Keratinocyte (primary cell): ENCODE measurements at regions not wholly inside any gene's neighbourhood (a gene's known extent, or its start where the extent isn't known, plus 50 kb on each side); places are given as distances from the start of the nearest gene placed in this dataset.

Experiments used
- EZH2 ChIP-seq: IDR thresholded peaks from one replicate; pipeline ENCODE4 v1.6.1; 2012; ENCODE audit warnings: inconsistent platforms, mild to moderate bottlenecking, low read length, moderate library complexity
- TF ChIP-seq, protein P1 (sequence below), 3 experiments: IDR thresholded peaks in 1 of 3; conservative IDR thresholded peaks in 1 of 3; optimal IDR thresholded peaks in 1 of 3; 2 replicates in 2 of 3; 3 replicates in 1 of 3; pipeline versions ENCODE3 to v1.5.1; 2011; ENCODE audit warnings: low read length in 3 of 3, mild to moderate bottlenecking in 3 of 3, moderate library complexity in 2 of 3, control low read depth in 1 of 3, inconsistent platforms in 1 of 3; ENCODE audit not compliant: insufficient read depth in 2 of 3; ENCODE audit errors: extremely low read depth in 1 of 3

DNA sequence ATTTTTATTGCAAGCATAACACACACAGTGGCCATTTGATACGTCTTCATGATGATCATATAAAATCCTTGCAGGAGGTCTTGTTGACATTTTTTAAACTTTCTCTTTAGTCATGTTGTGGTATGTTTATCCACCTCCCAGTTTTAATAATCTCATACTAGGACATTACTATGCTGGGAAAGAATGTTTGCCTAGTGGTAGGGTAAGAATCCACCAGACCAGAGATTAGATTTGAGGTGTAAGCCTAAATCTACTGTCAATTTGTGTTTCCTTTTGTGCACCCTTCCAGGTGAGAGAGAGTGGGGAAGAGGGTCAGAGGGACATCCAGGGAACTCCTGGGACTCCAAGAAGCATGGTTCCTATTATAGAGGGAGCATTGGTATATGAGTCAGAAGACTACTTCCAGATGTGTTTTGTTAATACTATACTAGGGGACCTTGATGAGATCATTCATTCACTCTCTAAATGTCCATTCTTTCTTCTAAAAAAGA is 298.3 kb upstream of the SASH1 start:
- no peak for TF ChIP-seq EZH2
- TF ChIP-seq, protein P1, sequence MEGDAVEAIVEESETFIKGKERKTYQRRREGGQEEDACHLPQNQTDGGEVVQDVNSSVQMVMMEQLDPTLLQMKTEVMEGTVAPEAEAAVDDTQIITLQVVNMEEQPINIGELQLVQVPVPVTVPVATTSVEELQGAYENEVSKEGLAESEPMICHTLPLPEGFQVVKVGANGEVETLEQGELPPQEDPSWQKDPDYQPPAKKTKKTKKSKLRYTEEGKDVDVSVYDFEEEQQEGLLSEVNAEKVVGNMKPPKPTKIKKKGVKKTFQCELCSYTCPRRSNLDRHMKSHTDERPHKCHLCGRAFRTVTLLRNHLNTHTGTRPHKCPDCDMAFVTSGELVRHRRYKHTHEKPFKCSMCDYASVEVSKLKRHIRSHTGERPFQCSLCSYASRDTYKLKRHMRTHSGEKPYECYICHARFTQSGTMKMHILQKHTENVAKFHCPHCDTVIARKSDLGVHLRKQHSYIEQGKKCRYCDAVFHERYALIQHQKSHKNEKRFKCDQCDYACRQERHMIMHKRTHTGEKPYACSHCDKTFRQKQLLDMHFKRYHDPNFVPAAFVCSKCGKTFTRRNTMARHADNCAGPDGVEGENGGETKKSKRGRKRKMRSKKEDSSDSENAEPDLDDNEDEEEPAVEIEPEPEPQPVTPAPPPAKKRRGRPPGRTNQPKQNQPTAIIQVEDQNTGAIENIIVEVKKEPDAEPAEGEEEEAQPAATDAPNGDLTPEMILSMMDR (optimal IDR thresholded peaks at IDR 0.05 in 1 of 3, IDR thresholded peaks at IDR 0.05 in 1 of 3, conservative IDR thresholded peaks at IDR 0.05 in 1 of 3; ENCODE audit: extremely low read depth in 1 of 3, insufficient read depth in 2 of 3, low read length in 3 of 3): no peak
